Osteocyte (in vitro differentiated cells): ENCODE measurements at regions not wholly inside any gene's neighbourhood (a gene's known extent, or its start where the extent isn't known, plus 50 kb on each side); places are given as distances from the start of the nearest gene placed in this dataset.

Experiments used
- DNase-seq: peaks from one replicate; pipeline ENCODE4 v3.0.0; 2021; ENCODE audit warnings: mixed read lengths; ENCODE audit not compliant: unreplicated experiment; ENCODE audit errors: extremely low spot score
- H3K27ac Mint-ChIP-seq: one replicate; pipeline ENCODE4 v1.8.0; 2021; ENCODE audit warnings: mild to moderate bottlenecking, mixed read lengths; ENCODE audit not compliant: unreplicated experiment
- H3K27me3 Mint-ChIP-seq: one replicate; pipeline ENCODE4 v1.8.0; 2021; ENCODE audit warnings: mixed read lengths; ENCODE audit not compliant: unreplicated experiment
- H3K36me3 Mint-ChIP-seq: one replicate; pipeline ENCODE4 v1.8.0; 2021; ENCODE audit warnings: mixed read lengths; ENCODE audit not compliant: unreplicated experiment
- H3K4me1 Mint-ChIP-seq: one replicate; pipeline ENCODE4 v1.8.0; 2021; ENCODE audit warnings: mixed read lengths; ENCODE audit not compliant: unreplicated experiment
- H3K4me3 Mint-ChIP-seq: one replicate; pipeline ENCODE4 v1.8.0; 2021; ENCODE audit warnings: mild to moderate bottlenecking, moderate library complexity, mixed read lengths; ENCODE audit not compliant: unreplicated experiment
- H3K9me3 Mint-ChIP-seq: one replicate; pipeline ENCODE4 v1.8.0; 2021; ENCODE audit warnings: mixed read lengths; ENCODE audit not compliant: unreplicated experiment
- TF ChIP-seq, protein P1 (sequence below): fragments of 200-600 bp; sonication (generic); IDR thresholded peaks from 2 replicates; pipeline ENCODE4 v1.5.0; 2021; ENCODE audit warnings: antibody characterized with exemption, mild to moderate bottlenecking, moderate library complexity

DNA sequence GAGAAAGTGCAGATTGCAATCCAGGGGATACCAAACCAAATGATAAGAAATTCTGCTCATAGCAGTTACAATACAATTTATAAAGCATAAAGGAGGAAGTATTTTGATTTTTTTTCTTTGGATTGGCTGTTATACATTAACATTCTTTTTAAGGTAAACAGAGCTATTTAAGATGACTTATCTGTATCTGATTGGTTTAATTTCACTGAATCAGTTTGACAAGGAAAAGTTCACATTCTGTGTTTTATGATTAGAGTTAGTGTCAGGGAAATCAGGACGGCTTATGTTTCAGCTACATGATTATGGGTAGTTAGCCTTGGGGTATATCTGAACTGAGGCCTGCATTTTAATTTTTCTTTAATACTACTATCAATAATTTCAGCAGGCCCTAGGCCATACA is 360.9 kb downstream of the ARL6IP6 start:
- H3K27ac Mint-ChIP-seq, result no peak overlapping the region
- no peak overlapping the region for H3K4me3 Mint-ChIP-seq
- H3K36me3 Mint-ChIP-seq, result no peaks in the 10 kb centered on the region
- DNase-seq, result no peak
- TF ChIP-seq, protein P1, sequence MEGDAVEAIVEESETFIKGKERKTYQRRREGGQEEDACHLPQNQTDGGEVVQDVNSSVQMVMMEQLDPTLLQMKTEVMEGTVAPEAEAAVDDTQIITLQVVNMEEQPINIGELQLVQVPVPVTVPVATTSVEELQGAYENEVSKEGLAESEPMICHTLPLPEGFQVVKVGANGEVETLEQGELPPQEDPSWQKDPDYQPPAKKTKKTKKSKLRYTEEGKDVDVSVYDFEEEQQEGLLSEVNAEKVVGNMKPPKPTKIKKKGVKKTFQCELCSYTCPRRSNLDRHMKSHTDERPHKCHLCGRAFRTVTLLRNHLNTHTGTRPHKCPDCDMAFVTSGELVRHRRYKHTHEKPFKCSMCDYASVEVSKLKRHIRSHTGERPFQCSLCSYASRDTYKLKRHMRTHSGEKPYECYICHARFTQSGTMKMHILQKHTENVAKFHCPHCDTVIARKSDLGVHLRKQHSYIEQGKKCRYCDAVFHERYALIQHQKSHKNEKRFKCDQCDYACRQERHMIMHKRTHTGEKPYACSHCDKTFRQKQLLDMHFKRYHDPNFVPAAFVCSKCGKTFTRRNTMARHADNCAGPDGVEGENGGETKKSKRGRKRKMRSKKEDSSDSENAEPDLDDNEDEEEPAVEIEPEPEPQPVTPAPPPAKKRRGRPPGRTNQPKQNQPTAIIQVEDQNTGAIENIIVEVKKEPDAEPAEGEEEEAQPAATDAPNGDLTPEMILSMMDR, result no peak
- no peaks in the 10 kb centered on the region for H3K27me3 Mint-ChIP-seq
- H3K4me1 Mint-ChIP-seq, result no peaks in the 10 kb centered on the region
- peaks cover 10% of the 10 kb centered on the region for H3K9me3 Mint-ChIP-seq

- no peak overlapping the region for H3K4me3 Mint-ChIP-seq
- DNase-seq, result no peak
- H3K27ac Mint-ChIP-seq, result no peak overlapping the region
- H3K4me1 Mint-ChIP-seq, result no peaks in the 10 kb centered on the region
- no peaks in the 10 kb centered on the region for H3K27me3 Mint-ChIP-seq
- H3K36me3 Mint-ChIP-seq, result no peaks in the 10 kb centered on the region
- TF ChIP-seq, protein P1, result no peak
- peaks cover 8% of the 10 kb centered on the region for H3K9me3 Mint-ChIP-seq
These were observed 358.9 kb downstream of the ARL6IP6 start for GRCh38 chr2:153077311-153077710.

- H3K27me3 Mint-ChIP-seq, result no peaks in the 10 kb centered on the region
- no peak overlapping the region for H3K27ac Mint-ChIP-seq
- TF ChIP-seq, protein P1, result no peak
- H3K4me3 Mint-ChIP-seq, result no peak overlapping the region
- H3K4me1 Mint-ChIP-seq, result no peaks in the 10 kb centered on the region
- peaks cover 5% of the 10 kb centered on the region for H3K9me3 Mint-ChIP-seq
- DNase-seq, result no peak
- H3K36me3 Mint-ChIP-seq, result no peaks in the 10 kb centered on the region
These were observed 355.8 kb downstream of the ARL6IP6 start for GRCh38 chr2:153074207-153074606.

DNA sequence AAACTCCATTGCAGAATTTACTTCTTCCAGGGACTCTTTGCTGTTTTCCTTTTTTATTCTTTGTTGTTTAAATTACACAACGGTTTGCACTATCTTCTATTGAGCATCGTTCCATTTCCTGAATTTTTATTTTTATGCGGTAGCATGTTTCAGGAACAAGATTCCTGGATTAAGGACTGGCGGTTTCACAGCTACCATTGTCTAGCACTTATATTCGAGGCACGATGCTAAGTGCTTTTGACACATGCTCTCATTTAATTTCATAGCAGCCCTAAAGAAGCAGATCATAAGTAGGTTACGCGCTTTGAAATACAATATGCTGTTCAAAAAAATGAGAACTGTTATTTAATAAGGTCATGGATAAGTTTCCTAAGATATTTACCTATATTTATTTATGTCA is 354.4 kb downstream of the ARL6IP6 start:
- no peaks in the 10 kb centered on the region for H3K4me1 Mint-ChIP-seq
- no peaks in the 10 kb centered on the region for H3K9me3 Mint-ChIP-seq
- TF ChIP-seq, protein P1, result no peak
- DNase-seq, result no peak
- H3K4me3 Mint-ChIP-seq, result no peak overlapping the region
- H3K27ac Mint-ChIP-seq, result no peak overlapping the region
- no peaks in the 10 kb centered on the region for H3K27me3 Mint-ChIP-seq
- H3K36me3 Mint-ChIP-seq, result no peaks in the 10 kb centered on the region

DNA sequence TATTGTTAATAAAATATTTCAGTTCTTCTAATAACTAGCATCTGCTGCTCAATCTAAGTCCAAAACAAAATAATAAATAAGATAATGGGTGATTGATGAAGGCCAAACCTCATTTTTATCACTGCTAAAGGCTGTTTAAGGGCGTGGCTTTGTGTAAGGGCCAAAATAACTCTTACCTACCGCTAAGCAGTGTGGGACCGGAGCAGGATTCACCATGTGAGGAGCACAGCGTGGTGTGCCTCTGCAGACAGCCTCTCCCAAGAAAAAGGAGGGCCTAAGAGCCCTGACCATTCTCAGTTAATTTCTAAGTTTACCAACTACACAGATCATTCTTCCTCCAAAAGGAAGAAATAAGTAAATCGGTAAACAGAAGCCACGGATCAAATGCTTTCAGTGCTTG is 353.7 kb downstream of the ARL6IP6 start:
- Mint-ChIP-seq H3K4me1 (no peaks in the 10 kb centered on the region), H3K27ac (no peak overlapping the region), H3K9me3 (no peaks in the 10 kb centered on the region), H3K27me3 (no peaks in the 10 kb centered on the region), H3K4me3 (no peak overlapping the region), H3K36me3 (no peaks in the 10 kb centered on the region)
- no peak for DNase-seq
- TF ChIP-seq, protein P1, result no peak
